GM21360 (cell line): ENCODE measurements at regions not wholly inside any gene's neighbourhood (a gene's known extent, or its start where the extent isn't known, plus 50 kb on each side); places are given as distances from the start of the nearest gene placed in this dataset.
A peak's percentile ranks its signal among the peaks of the same experiment; 100 is the strongest.
"Not testable (repeated sequence)": the region's sequence is repeated elsewhere in the genome, so short reads cannot be mapped to it uniquely, and the experiment has no call there.

Source experiments
- ATAC-seq: cut with Tn5 transposase; IDR thresholded peaks from one replicate; pipeline ENCODE4 v1.9.1; 2021; ENCODE audit warnings: mild to moderate bottlenecking, moderate library complexity; ENCODE audit not compliant: unreplicated experiment

DNA sequence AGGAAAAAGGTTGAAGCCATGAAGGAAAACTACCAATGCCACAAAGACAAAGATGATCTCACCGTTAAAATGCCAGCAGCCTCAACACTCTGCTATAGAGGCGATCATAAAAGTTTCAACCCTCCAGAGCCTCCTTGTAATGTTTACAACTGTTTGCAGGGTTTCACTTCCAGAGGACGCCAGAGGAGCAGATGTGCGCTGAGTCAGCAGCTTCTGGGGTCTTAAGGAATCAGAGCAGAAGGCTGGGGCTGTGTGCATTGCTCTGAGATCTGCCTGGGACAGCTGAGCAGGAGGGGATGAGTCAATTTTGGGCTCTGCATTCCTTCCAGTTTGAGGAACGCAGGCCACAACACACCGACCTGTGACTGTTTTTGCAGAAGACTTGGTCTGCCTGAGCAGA is 98.3 kb downstream of the TMEM130 start:
- ATAC-seq: no peak

DNA sequence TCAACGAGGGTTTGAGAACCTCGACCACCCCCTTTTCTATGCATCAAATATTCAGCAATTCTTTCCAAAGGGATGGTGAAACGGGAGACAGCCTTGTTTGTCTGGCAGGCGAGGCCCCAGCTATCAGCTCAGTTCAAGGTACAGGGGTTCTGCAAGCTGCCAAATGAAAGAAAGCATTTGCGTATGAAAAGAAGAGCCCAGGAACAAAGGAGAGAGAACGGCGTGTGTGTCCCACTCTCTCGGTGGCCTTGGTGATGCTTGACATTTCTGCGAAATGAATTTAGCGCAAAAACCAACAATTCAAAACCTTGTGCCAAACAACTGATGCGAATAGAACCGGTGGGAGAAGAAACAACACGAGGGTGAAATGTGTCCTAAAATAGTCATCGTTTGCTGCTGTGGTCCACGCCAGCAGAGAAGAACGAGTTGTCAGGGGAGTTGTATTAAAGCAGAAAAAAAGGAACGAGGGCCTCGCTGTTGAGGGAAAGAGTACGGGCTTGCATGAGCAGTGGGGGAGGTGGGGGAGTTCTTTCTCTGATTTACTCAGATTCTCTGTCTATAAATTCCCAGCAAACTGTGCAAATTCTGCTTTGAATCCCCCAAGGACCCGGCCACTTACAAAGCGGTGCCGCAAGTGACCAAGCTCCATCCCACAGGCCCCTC is 97.7 kb downstream of the TMEM130 start:
- ATAC-seq: peak; percentile 68

DNA sequence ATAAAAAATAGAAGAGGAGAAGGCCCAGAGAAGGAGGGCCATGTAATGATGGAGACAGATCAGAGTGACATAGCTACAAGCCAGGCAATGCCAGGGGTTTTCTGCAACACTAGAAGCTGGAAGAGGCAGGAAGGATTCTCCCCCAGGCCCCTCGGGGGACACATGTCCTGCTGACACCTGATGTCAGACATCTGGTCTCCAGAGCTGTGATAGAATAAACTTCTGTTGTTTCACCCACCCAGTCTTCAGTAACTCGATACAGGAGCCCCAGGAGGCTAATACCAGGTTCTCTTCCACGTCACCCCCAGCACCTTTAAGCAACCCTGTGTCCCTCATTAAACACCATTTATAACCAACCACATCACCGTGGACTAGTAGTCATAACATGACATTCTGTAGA is 94.9 kb downstream of the TMEM130 start:
- no peak for ATAC-seq

DNA sequence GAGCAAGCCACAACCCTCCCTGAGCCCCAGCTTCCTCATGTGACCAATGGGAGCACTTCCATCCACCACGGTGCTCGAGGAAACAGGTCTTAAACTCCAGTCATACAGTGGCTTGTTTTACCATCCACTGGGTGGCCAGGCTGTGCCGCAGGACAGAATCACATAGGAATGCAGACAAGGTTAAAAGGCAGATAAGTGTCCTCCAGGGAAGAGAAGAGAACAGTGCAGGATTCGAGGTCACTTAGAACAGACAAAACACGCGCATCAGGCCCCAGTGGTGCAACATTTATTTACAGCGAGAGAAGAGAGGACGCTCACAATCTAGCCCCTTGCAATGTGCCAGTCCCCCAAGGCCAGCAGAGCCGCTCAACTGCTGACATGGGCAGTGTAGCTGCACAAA is 92.8 kb downstream of the TMEM130 start:
- ATAC-seq: no peak

DNA sequence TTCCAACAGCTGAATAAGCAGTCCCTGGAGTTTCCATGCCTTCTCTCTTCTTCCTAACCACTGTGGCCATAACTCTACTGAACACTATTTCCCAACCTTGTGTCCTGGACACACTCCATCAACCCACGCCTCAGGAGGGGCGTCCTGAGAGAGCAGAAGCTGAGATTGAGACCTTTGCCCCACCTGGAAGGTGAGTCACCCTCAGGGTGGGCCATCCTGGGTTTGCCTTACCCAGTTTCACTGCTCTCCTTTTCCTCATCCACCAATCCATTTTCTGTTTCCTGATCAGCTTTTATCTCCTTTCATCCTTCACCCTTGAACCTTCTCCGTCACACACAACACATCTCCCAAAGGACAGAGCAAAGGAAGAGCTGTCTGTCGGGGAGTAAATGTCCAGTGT is 91.4 kb downstream of the TMEM130 start:
- no peak for ATAC-seq

DNA sequence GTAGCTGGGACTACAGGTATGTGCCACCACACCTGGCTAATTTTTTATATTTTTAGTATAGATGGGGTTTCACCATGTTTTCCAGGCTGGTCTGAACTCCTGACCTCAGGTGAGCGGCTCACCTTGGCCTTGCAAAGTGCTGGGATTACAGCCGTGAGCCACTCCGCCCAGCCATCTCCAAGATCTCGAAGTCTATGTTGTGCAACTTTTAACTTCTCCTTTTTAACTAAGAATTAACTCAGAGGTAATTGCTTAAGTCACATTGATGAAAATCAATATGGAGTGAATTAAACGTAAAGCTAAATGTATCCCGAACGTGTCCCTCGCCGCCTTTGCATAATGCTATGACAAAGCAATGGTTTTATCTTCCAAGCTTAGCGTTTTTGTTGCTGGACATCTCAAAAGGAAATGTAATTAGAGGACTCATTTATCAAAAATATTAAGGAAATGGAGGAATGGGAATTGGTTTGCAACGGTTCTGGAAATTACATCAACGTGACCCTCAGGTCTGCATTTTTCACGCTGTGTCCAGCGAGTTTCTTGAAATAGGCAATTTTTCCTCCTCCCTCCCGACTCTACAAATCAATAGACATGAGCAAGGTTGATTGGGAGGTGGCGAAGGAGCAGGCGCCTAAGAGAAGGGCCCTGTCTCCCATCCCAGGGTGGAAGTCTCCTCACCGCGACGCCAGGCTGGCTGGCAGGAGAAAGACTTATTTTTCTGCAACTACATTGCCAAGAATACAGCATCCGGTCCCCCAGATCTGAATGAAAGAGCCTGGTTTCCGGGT is 89.8 kb downstream of the TMEM130 start:
- ATAC-seq: no peak

DNA sequence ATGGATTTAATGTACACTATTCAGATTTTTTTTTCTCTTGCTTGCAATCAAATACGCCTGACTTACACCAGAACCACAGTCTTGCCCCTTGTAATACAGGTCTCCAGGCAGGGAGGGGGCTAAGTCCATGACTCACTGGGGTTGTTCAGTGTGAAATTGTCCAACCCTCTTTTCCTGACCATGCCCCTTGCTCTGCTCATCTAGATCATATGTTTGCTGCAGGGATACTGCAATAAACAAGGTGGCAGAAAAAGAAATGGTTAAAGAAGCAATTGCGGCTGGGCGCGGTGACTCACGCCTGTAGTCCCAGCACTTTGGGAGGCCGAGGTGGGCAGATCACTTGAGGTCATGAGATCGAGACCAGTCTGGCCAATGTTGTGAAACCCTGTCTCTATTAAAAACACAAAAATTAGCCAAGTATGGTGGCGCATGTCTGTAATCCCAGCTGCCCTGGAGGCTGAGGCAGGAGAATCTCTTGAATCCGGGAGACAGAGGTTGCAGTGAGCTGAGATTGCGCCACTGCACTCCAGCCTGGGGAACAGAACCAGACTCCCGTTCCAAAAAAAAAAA is 85.5 kb downstream of the TMEM130 start:
- ATAC-seq: no peak

DNA sequence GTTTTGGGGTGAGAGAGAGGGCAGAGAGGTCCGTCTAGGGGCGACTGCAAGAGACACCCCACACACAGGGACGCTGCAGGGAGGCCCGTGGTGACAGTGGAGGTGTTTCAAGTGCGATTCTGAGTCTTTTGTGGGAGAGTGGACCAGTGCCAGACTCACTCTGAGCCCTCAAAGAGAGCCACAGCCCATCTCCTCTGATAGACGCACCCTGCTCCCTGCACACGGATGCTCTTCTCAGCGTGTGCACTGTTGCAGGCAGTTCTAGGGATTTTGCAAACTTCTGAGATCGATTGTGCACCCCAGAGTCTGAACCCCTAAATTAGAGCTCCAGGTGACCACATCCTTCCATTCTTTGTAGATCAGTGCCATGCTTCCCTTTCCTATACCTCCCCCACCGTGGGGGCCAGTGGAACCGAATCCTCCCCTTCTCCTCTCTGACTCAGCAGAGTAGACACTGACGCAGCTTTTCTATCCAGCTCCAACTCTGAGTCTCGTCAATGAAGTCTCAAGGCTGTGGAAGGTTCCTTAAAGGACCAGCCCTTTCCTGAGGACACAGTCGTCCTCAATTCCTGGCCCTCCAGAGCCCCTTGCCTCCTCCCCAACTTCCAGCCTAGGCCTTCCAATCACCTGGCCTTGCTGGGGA is 83.8 kb downstream of the TMEM130 start:
- ATAC-seq: no peak

DNA sequence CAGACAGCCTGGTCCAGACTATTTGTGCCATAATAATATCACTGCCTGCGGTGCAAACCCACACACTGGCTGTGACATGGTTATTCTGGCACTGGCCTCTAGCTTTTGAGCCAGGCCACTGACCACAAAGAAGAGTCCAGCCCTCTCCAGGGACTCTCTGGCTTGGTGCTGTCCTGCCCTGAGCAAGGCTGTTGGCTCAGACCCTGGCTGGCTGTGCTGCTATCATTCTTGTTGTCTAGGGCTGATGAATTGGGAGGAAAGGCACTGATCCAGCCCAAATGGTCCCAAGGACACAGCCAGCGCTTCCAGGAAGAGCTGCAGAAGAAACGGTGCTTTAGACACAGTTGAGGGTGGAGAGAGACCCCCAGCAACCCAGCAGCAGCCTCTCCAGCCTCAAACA is 80.8 kb downstream of the TMEM130 start:
- no peak for ATAC-seq

DNA sequence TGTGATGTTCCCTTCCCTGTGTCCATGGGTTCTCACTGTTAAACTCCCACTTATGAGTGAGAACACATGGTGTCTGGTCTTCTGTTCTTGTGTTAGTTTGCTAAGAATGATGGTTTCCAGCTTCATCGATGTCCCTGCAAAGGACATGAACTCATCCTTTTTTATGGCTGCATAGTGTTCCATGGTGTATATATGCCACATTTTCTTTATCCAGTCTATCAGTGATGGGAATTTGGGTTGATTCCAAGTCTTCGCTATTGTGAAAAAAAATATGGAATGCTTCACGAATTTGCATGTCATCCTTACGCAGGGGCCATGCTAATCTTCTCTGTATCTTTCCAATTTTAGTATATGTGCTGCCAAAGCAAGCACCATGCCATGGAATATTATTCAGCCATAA is 75.4 kb downstream of the TMEM130 start:
- ATAC-seq: not testable (repeated sequence)

DNA sequence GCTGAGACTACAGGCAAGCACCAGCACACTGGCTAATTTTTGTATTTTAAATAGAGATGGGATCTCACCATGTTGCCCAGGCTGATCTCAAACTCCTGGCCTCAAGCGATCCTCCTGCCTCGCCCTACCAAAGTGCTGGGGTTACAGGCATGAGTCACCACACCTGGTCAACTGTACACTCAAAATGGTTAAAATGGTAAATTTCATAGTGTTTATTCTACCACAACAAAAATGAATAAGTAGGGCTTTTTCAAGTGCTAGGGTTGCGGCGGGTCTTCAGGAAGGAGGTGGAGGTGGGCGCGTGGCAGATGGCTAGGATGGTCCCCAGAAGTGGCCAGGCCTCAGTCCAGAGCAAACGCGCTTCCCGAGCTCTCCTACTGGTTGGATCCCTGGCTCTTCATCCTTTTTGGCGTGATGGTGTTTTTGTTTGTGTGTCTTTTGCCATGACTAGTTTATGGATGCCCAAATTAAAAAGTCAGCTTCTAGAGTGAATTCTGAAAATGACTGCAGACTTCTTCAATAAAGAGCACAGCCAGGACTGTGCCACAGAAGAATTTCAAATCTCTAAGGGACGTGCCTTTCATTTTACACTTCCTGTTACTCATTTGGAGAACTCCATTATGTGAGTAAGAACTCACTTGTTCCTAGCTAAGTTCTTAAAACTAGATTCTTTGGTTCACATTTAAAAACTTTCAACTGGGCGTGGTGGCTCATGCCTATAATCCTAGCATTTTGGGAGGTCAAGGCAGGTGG is 73.9 kb downstream of the TMEM130 start:
- ATAC-seq: peak; percentile 83
